ENCODE measurements at regions not wholly inside any gene's neighbourhood (a gene's known extent, or its start where the extent isn't known, plus 50 kb on each side); places are given as distances from the start of the nearest gene placed in this dataset.

- TF ChIP-seq MAX (IDR thresholded peaks at IDR 0.05) = no peak
- no peak for TF ChIP-seq REST (IDR thresholded peaks at IDR 0.05; ENCODE audit: low read depth)
- TF ChIP-seq EZH2phosphoT487 (IDR thresholded peaks at IDR 0.05; ENCODE audit: borderline replicate concordance) = no peak
- TF ChIP-seq SIN3A (IDR thresholded peaks at IDR 0.05; ENCODE audit: low read depth) = no peak
- no peak for TF ChIP-seq ZFX (IDR thresholded peaks at IDR 0.05)
- TF ChIP-seq CEBPB (IDR thresholded peaks at IDR 0.05; ENCODE audit: low read depth) = no peak
- no peak for TF ChIP-seq ZNF274 (IDR thresholded peaks at IDR 0.05; ENCODE audit: low read depth, low read length)
- no peak for TF ChIP-seq ELF1 (IDR thresholded peaks at IDR 0.05; ENCODE audit: borderline replicate concordance, low read depth)
- TF ChIP-seq, protein P1, sequence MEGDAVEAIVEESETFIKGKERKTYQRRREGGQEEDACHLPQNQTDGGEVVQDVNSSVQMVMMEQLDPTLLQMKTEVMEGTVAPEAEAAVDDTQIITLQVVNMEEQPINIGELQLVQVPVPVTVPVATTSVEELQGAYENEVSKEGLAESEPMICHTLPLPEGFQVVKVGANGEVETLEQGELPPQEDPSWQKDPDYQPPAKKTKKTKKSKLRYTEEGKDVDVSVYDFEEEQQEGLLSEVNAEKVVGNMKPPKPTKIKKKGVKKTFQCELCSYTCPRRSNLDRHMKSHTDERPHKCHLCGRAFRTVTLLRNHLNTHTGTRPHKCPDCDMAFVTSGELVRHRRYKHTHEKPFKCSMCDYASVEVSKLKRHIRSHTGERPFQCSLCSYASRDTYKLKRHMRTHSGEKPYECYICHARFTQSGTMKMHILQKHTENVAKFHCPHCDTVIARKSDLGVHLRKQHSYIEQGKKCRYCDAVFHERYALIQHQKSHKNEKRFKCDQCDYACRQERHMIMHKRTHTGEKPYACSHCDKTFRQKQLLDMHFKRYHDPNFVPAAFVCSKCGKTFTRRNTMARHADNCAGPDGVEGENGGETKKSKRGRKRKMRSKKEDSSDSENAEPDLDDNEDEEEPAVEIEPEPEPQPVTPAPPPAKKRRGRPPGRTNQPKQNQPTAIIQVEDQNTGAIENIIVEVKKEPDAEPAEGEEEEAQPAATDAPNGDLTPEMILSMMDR (IDR thresholded peaks at IDR 0.05 in 2 of 3, conservative IDR thresholded peaks at IDR 0.05 in 1 of 3; ENCODE audit: borderline replicate concordance in 1 of 3, insufficient read depth in 1 of 3, low read depth in 2 of 3, low read length in 2 of 3) = no peak
- no peak for TF ChIP-seq JUND (IDR thresholded peaks at IDR 0.05)
- no peak overlapping the region for H3K27ac ChIP-seq (ENCODE audit: low read depth, low read length)
These were observed 244.4 kb downstream of the UACA start for GRCh38 chr15:70519004-70519365.

More at GRCh38 chr15:70519004-70519365, 244.4 kb downstream of the UACA start:
- Histone ChIP-seq H3K4me2 (ENCODE audit: low read length) (no peak overlapping the region), H3K79me2 (ENCODE audit: insufficient read depth, low read length) (no peaks in the 10 kb centered on the region), H3K36me3 (ENCODE audit: control insufficient read depth in 1 of 2, insufficient read depth in 2 of 2, low read length in 2 of 2) (no peaks in the 10 kb centered on the region), H3K4me1 (ENCODE audit: control insufficient read depth in 1 of 2, insufficient read depth in 2 of 2, low read length in 2 of 2) (no peaks in the 10 kb centered on the region), H3K9me3 (ENCODE audit: control insufficient read depth in 1 of 2, insufficient read depth in 1 of 2, low read depth in 1 of 2, low read length in 2 of 2) (no peaks in the 10 kb centered on the region), H4K20me1 (ENCODE audit: insufficient read depth) (no peaks in the 10 kb centered on the region), H3K9me2 (ENCODE audit: insufficient read depth) (no peaks in the 10 kb centered on the region), H3K27me3 (ENCODE audit: insufficient read depth, low read length) (peaks cover 50% of the 10 kb centered on the region), H2AFZ (ENCODE audit: low read depth, low read length, poor library complexity, severe bottlenecking) (no peak overlapping the region), H3K4me3 (replicated peaks in 1 of 2; ENCODE audit: low read depth in 1 of 2, low read length in 2 of 2) (no peak overlapping the region), H3K9ac (ENCODE audit: low read length) (no peak overlapping the region)
- DNase-seq (ENCODE audit: low read depth, low spot score) (no peak), ATAC-seq (no peak)
- ChIA-PET CTCF (no interaction called here), POLR2A (no interaction called here), RAD21 (ENCODE audit: low non-redundant PET in 1 of 2, low total read pairs in 2 of 2, uncharacterized antibody in 2 of 2, unreplicated experiment in 2 of 2) (interaction anchor here in 1 of 2 experiments (0.6 kb wide), 1 partner anchor 125 kb away, joined by 3 read pairs; no protein-coding TSS in a partner anchor)
- intact Hi-C loops (cut with micrococcal nuclease) = no loop called here
- no TSS peak for BruUV-seq (replicated peaks)
